K562 (cell line): ENCODE measurements at regions not wholly inside any gene's neighbourhood (a gene's known extent, or its start where the extent isn't known, plus 50 kb on each side); places are given as distances from the start of the nearest gene placed in this dataset.

Experiments
- ATAC-seq: fragments of 200-7000 bp; cut with Tn5 transposase; 3 replicates; pipeline ENCODE4 v1.9.1; 2020; ENCODE audit warnings: moderate library complexity
- BruUV-seq: library from RNA; stranded (reverse); fragments of 400-500 nt; replicated peaks from 2 replicates; lab custom pipeline; 2021; lab: Mats Ljungman, UMichigan
- CTCF ChIA-PET: fragments of 300-600 bp; formaldehyde crosslinking; extraction: SDS; loops from one replicate; lab custom pipeline; 2021; ENCODE audit warnings: low intra/inter-chr PET ratio; lab: Yijun Ruan, JAX
- POLR2A ChIA-PET: fragments of 300-600, 350-650 bp; sonication (Branson Sonifier 250); formaldehyde crosslinking; extraction: SDS; loops from one replicate; lab custom pipeline; 2021; ENCODE audit warnings: antibody characterized with exemption, inconsistent platforms; lab: Yijun Ruan, JAX
- DNase-seq, 4 experiments: peaks; one replicate each; pipeline versions ENCODE4 v3.0.0 to v3.0.0-alpha.2; 2011 to 2018; ENCODE audit warnings: low spot score in 3 of 4, mixed read lengths in 3 of 4; ENCODE audit errors: extremely low read depth in 1 of 4
- FAIRE-seq: peaks from 2 replicates; lab custom pipeline; 2011; peaks lifted over from hg19 to GRCh38; lab: Jason Lieb, UNC
- H2AFZ ChIP-seq: 2 replicates; pipeline ENCODE4 v1.6.0; 2011; ENCODE audit warnings: low read depth, low read length, control low read depth, inconsistent platforms
- H3K27ac ChIP-seq: fragments of 200-600 bp; 3 replicates; pipeline ENCODE4 v1.8.0; 2011; ENCODE audit warnings: low read depth, mild to moderate bottlenecking, control low read depth, inconsistent platforms, low read length, moderate library complexity, mixed read lengths; ENCODE audit errors: extremely low read depth
- H3K27me3 ChIP-seq, 2 experiments: fragments of 300-600 bp in 1 of 2; 2 replicates in 1 of 2; 3 replicates in 1 of 2; pipeline versions ENCODE4 v1.6.0 to v1.8.0; 2011; ENCODE audit warnings: inconsistent platforms in 2 of 2, low read length in 2 of 2, mild to moderate bottlenecking in 1 of 2, mixed read lengths in 1 of 2, moderate library complexity in 1 of 2; ENCODE audit not compliant: control insufficient read depth in 2 of 2, insufficient read depth in 2 of 2
- H3K36me3 ChIP-seq: fragments of 300-600 bp; 3 replicates; pipeline ENCODE4 v1.8.0; 2011; ENCODE audit warnings: mild to moderate bottlenecking, low read length, inconsistent platforms; ENCODE audit not compliant: control insufficient read depth, insufficient read depth
- H3K4me1 ChIP-seq, 2 experiments: fragments of 200-600 bp in 1 of 2; replicated peaks in 1 of 2; 2 replicates in 1 of 2; 3 replicates in 1 of 2; pipeline versions ENCODE4 v1.5.1 to v1.8.0; 2011; ENCODE audit warnings: inconsistent platforms in 2 of 2, low read length in 2 of 2, mild to moderate bottlenecking in 1 of 2, mixed read lengths in 1 of 2, moderate library complexity in 1 of 2; ENCODE audit not compliant: control insufficient read depth in 2 of 2, insufficient read depth in 2 of 2
- H3K4me2 ChIP-seq: 2 replicates; pipeline ENCODE4 v1.6.1; 2011; ENCODE audit warnings: low read length, control low read depth, inconsistent platforms, mixed read lengths; ENCODE audit not compliant: insufficient read depth
- H3K4me3 ChIP-seq: fragments of 200-600 bp; sonication (generic), shearing (Covaris generic); 2 replicates; pipeline ENCODE4 v1.5.1; 2016; ENCODE audit warnings: control low read depth, inconsistent platforms
- H3K79me2 ChIP-seq: fragments of 200-600 bp; 3 replicates; pipeline ENCODE4 v1.8.0; 2011; ENCODE audit warnings: low read length, inconsistent platforms; ENCODE audit not compliant: control insufficient read depth, insufficient read depth
- H3K9ac ChIP-seq, 2 experiments: 2 replicates each; pipeline versions ENCODE4 v1.6.0 to v1.6.1; 2011; ENCODE audit warnings: low read depth in 2 of 2, low read length in 2 of 2, control low read depth in 1 of 2, inconsistent platforms in 1 of 2, mild to moderate bottlenecking in 1 of 2, mixed read lengths in 1 of 2; ENCODE audit not compliant: insufficient read depth in 1 of 2
- H3K9me1 ChIP-seq: one replicate; pipeline ENCODE4 v1.6.0; 2011; ENCODE audit warnings: inconsistent platforms, mild to moderate bottlenecking, low read length, moderate library complexity; ENCODE audit not compliant: control insufficient read depth, insufficient read depth
- H3K9me3 ChIP-seq: replicated peaks from 2 replicates; pipeline ENCODE4 v1.5.1; 2011; ENCODE audit warnings: low read depth, low read length, inconsistent platforms; ENCODE audit not compliant: control insufficient read depth, insufficient read depth
- H4K20me1 ChIP-seq: replicated peaks from 2 replicates; pipeline ENCODE4 v1.6.1; 2011; ENCODE audit warnings: low read length, inconsistent platforms, mixed read lengths; ENCODE audit not compliant: control insufficient read depth, insufficient read depth
- CBX8 ChIP-seq: fragments of 200-600 bp; sonication (generic); IDR thresholded peaks from 2 replicates; pipeline ENCODE4 v1.6.1; 2012; ENCODE audit warnings: borderline replicate concordance, mixed run types, low read depth, mild to moderate bottlenecking, moderate library complexity, mixed read lengths, low read length, control low read depth, inconsistent platforms; ENCODE audit not compliant: poor library complexity, severe bottlenecking; ENCODE audit errors: extremely low read depth
- GATAD2B ChIP-seq: fragments of 450-650 bp; IDR thresholded peaks from 2 replicates; pipeline ENCODE4 v1.6.1; 2017; ENCODE audit warnings: mild to moderate bottlenecking, borderline replicate concordance
- RAD21 ChIP-seq, 2 experiments: fragments of 250-450 bp in 1 of 2; fragments of 450-650 bp in 1 of 2; sonication (Bioruptor Pico) in 1 of 2; formaldehyde crosslinking in 1 of 2; IDR thresholded peaks in 1 of 2; conservative IDR thresholded peaks in 1 of 2; 2 replicates each; pipeline versions ENCODE4 v1.4.0 to v1.8.0; 2020 to 2022; ENCODE audit warnings: mild to moderate bottlenecking in 2 of 2, moderate library complexity in 1 of 2
- RB1 ChIP-seq: fragments of 450-650 bp; IDR thresholded peaks from 2 replicates; pipeline ENCODE4 v1.6.1; 2017; ENCODE audit warnings: low read depth, mild to moderate bottlenecking
- RBM17 ChIP-seq: fragments of 200-400 bp; formaldehyde crosslinking; IDR thresholded peaks from 2 replicates; pipeline ENCODE4 v1.6.1; 2017; ENCODE audit warnings: low read depth, mild to moderate bottlenecking, low read length, borderline replicate concordance
- TRIM24 ChIP-seq, 2 experiments: fragments of 450-650 bp; IDR thresholded peaks; 2 replicates each; pipeline ENCODE4 v1.6.1; 2016
- ZNF263 ChIP-seq: sonication (generic); formaldehyde crosslinking; IDR thresholded peaks from 2 replicates; pipeline ENCODE4 v1.8.0; 2022; ENCODE audit warnings: mild to moderate bottlenecking, missing genetic modification reagents, borderline replicate concordance
- WGBS: fragments of 100-300 bp; shearing (Covaris generic); methylation state at CpG from one replicate; pipeline ENCODE4 v1.1.6; 2016; ENCODE audit warnings: low coverage, mixed read lengths; ENCODE audit not compliant: insufficient coverage; ENCODE audit errors: missing lambda C conversion rate; 5-methylcytosine and 5-hydroxymethylcytosine counted together
- in situ Hi-C: fragments of 300-500 bp; cut with MboI; formaldehyde crosslinking; loops from 4 replicates; pipeline ENCODE4 v1.15.0; 2018; ENCODE audit warnings: inconsistent platforms, mixed read lengths
- intact Hi-C: fragments of 100-400 bp; cut with micrococcal nuclease; formaldehyde crosslinking; loops from 2 replicates; pipeline ENCODE4 v1.14.2; 2022
- TF ChIP-seq, protein P1 (sequence below), 2 experiments: fragments of 450-650 bp; IDR thresholded peaks; 2 replicates each; pipeline ENCODE4 v1.6.1; 2018; ENCODE audit warnings: mild to moderate bottlenecking in 2 of 2, low read depth in 1 of 2; ENCODE audit not compliant: partially characterized antibody in 2 of 2
- TF ChIP-seq, protein P2 (sequence below), 3 experiments: fragments of 200-800 bp in 1 of 3; fragments of 250-450 bp in 1 of 3; fragments of 450-650 bp in 1 of 3; sonication (Bioruptor Pico) in 1 of 3; sonication (Bioruptor generic) in 1 of 3; formaldehyde crosslinking in 1 of 3; IDR thresholded peaks; 2 replicates each; pipeline versions ENCODE4 v1.6.1 to v1.8.0; 2016 to 2022; ENCODE audit warnings: mild to moderate bottlenecking in 2 of 3, missing genetic modification characterization in 2 of 3, missing compliant biosample characterization in 1 of 3, moderate library complexity in 1 of 3
- TF ChIP-seq, protein P3 (sequence below): conservative IDR thresholded peaks from 2 replicates; pipeline ENCODE4 v1.6.1; 2011; ENCODE audit warnings: low read depth, mild to moderate bottlenecking, low read length; ENCODE audit not compliant: control insufficient read depth

DNA sequence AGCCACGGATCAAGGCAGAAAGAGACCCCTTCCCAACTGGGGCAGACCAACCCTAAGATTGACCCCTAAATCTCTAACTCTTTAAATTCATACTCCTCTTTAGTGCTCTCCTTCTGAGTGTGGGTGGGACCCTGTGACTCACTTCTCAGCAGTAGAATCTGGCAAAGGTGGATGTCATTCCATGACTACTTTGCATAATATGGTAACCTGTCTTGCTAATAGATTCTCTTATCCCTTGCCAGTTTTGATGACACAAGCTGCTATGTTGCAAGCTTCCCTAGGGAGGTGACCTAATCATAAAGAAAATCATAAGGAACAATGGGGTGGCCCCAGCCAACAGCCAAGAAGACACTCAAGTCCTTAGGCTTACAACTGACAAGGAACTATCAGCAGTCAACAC, 155.4 kb upstream of the VWC2 start:
- Histone ChIP-seq H3K4me3 (no peak overlapping the region), H3K4me1 (no peaks in the 10 kb centered on the region), H3K27me3 (no peaks in the 10 kb centered on the region), H3K36me3 (no peaks in the 10 kb centered on the region), H3K79me2 (no peaks in the 10 kb centered on the region), H4K20me1 (no peaks in the 10 kb centered on the region), H3K9ac (no peak overlapping the region), H2AFZ (no peak overlapping the region), H3K9me1 (no peaks in the 10 kb centered on the region), H3K9me3 (no peaks in the 10 kb centered on the region), H3K4me2 (no peak overlapping the region), H3K27ac (no peak overlapping the region)
- in situ Hi-C loops (no loop called here), intact Hi-C loops (no loop called here)
- WGBS, result 0% methylated on average over 1 of the region's 1 CpG
- CTCF ChIA-PET, result no interaction called here
- no peak for ATAC-seq
- FAIRE-seq, result no peak
- no TSS peak for BruUV-seq
- POLR2A ChIA-PET, result no interaction called here
- DNase-seq, result no peak
- TF ChIP-seq, protein P1, sequence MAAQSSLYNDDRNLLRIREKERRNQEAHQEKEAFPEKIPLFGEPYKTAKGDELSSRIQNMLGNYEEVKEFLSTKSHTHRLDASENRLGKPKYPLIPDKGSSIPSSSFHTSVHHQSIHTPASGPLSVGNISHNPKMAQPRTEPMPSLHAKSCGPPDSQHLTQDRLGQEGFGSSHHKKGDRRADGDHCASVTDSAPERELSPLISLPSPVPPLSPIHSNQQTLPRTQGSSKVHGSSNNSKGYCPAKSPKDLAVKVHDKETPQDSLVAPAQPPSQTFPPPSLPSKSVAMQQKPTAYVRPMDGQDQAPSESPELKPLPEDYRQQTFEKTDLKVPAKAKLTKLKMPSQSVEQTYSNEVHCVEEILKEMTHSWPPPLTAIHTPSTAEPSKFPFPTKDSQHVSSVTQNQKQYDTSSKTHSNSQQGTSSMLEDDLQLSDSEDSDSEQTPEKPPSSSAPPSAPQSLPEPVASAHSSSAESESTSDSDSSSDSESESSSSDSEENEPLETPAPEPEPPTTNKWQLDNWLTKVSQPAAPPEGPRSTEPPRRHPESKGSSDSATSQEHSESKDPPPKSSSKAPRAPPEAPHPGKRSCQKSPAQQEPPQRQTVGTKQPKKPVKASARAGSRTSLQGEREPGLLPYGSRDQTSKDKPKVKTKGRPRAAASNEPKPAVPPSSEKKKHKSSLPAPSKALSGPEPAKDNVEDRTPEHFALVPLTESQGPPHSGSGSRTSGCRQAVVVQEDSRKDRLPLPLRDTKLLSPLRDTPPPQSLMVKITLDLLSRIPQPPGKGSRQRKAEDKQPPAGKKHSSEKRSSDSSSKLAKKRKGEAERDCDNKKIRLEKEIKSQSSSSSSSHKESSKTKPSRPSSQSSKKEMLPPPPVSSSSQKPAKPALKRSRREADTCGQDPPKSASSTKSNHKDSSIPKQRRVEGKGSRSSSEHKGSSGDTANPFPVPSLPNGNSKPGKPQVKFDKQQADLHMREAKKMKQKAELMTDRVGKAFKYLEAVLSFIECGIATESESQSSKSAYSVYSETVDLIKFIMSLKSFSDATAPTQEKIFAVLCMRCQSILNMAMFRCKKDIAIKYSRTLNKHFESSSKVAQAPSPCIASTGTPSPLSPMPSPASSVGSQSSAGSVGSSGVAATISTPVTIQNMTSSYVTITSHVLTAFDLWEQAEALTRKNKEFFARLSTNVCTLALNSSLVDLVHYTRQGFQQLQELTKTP (IDR thresholded peaks at IDR 0.05; ENCODE audit: low read depth in 1 of 2, partially characterized antibody in 2 of 2), result no peak
- TF ChIP-seq, protein P2, sequence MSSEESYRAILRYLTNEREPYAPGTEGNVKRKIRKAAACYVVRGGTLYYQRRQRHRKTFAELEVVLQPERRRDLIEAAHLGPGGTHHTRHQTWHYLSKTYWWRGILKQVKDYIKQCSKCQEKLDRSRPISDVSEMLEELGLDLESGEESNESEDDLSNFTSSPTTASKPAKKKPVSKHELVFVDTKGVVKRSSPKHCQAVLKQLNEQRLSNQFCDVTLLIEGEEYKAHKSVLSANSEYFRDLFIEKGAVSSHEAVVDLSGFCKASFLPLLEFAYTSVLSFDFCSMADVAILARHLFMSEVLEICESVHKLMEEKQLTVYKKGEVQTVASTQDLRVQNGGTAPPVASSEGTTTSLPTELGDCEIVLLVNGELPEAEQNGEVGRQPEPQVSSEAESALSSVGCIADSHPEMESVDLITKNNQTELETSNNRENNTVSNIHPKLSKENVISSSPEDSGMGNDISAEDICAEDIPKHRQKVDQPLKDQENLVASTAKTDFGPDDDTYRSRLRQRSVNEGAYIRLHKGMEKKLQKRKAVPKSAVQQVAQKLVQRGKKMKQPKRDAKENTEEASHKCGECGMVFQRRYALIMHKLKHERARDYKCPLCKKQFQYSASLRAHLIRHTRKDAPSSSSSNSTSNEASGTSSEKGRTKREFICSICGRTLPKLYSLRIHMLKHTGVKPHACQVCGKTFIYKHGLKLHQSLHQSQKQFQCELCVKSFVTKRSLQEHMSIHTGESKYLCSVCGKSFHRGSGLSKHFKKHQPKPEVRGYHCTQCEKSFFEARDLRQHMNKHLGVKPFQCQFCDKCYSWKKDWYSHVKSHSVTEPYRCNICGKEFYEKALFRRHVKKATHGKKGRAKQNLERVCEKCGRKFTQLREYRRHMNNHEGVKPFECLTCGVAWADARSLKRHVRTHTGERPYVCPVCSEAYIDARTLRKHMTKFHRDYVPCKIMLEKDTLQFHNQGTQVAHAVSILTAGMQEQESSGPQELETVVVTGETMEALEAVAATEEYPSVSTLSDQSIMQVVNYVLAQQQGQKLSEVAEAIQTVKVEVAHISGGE (CRISPR knock-in tag; IDR thresholded peaks at IDR 0.05), result no peak
- TF ChIP-seq TRIM24 (IDR thresholded peaks at IDR 0.05) (no peak), RAD21 (CRISPR knock-in tag; conservative IDR thresholded peaks at IDR 0.05 in 1 of 2, IDR thresholded peaks at IDR 0.05 in 1 of 2) (no peak), CBX8 (no peak), RB1 (no peak), ZNF263 (no peak), RBM17 (no peak), GATAD2B (no peak)
- TF ChIP-seq, protein P3, sequence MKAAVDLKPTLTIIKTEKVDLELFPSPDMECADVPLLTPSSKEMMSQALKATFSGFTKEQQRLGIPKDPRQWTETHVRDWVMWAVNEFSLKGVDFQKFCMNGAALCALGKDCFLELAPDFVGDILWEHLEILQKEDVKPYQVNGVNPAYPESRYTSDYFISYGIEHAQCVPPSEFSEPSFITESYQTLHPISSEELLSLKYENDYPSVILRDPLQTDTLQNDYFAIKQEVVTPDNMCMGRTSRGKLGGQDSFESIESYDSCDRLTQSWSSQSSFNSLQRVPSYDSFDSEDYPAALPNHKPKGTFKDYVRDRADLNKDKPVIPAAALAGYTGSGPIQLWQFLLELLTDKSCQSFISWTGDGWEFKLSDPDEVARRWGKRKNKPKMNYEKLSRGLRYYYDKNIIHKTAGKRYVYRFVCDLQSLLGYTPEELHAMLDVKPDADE, result no peak
